ENCODE measurements at regions not wholly inside any gene's neighbourhood (a gene's known extent, or its start where the extent isn't known, plus 50 kb on each side); places are given as distances from the start of the nearest gene placed in this dataset.
"Not testable (repeated sequence)": the region's sequence is repeated elsewhere in the genome, so short reads cannot be mapped to it uniquely, and the experiment has no call there.

DNA sequence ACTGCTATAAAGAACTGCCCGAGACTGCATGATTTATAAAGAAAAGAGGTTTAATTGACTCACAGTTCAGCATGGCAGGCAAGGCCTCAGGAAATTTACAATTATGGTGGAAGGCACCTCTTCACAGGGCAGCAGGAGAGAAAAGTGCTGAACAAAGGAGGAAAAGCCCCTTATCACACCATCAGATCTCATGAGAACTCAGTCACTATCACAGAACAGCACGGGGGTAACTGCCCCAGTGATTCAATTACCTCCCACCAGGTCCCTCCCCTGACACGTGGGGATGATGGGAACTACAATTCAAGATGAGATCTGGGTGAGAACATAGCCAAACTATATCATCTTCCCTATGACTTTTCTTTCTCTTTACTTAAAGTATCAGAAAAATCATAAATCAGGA, 104.0 kb upstream of the SYN3 start:
- POLR2A ChIA-PET = no interaction called here
- CTCF ChIA-PET = no interaction called here
- no peak for DNase-seq

GRCh38 chr22:33160525-33160924, 102.3 kb upstream of the SYN3 start:
- Histone ChIP-seq H3K4me3 (ENCODE audit: low read length) (no peak overlapping the region), H3K27ac (ENCODE audit: low read depth, low read length) (no peak overlapping the region), H3K27me3 (ENCODE audit: insufficient read depth, low read length, poor library complexity, severe bottlenecking) (no peaks in the 10 kb centered on the region), H3K9me3 (ENCODE audit: low read length) (no peaks in the 10 kb centered on the region), H3K36me3 (ENCODE audit: insufficient read depth, low read length) (no peaks in the 10 kb centered on the region), H3K4me1 (ENCODE audit: insufficient read depth, low read length) (no peaks in the 10 kb centered on the region)
- no peaks in the 10 kb centered on the region for H3K36me3 Mint-ChIP-seq
- no peak overlapping the region for H3K4me3 Mint-ChIP-seq
- H3K9me3 Mint-ChIP-seq = peaks cover under 1 to 4% (median 2%) of the 10 kb centered on the region in 5 donors
- ChIA-PET CTCF (no interaction called here), POLR2A (no interaction called here)
- no peak for DNase-seq
- no peaks in the 10 kb centered on the region for H3K4me1 Mint-ChIP-seq
- H3K27ac Mint-ChIP-seq = no peak overlapping the region
- H3K27me3 Mint-ChIP-seq = peaks cover 0 to 5% of the 10 kb centered on the region in 2 donors

More for the DNA sequence above, 104.0 kb upstream of the SYN3 start:
- Mint-ChIP-seq H3K4me1 (no peaks in the 10 kb centered on the region), H3K27me3 (peaks cover 0 to 2% of the 10 kb centered on the region in 2 donors), H3K4me3 (no peak overlapping the region), H3K9me3 (peaks cover 0 to 2% (median 0%) of the 10 kb centered on the region in 5 donors), H3K36me3 (no peaks in the 10 kb centered on the region), H3K27ac (no peak overlapping the region)
- no peak overlapping the region for H3K4me3 ChIP-seq (ENCODE audit: low read length)
- H3K36me3 ChIP-seq (ENCODE audit: insufficient read depth, low read length) = no peaks in the 10 kb centered on the region
- H3K9me3 ChIP-seq (ENCODE audit: low read length) = no peaks in the 10 kb centered on the region
- H3K27me3 ChIP-seq (ENCODE audit: insufficient read depth, low read length, poor library complexity, severe bottlenecking) = no peaks in the 10 kb centered on the region
- no peak overlapping the region for H3K27ac ChIP-seq (ENCODE audit: low read depth, low read length)
- no peaks in the 10 kb centered on the region for H3K4me1 ChIP-seq (ENCODE audit: insufficient read depth, low read length)

DNA sequence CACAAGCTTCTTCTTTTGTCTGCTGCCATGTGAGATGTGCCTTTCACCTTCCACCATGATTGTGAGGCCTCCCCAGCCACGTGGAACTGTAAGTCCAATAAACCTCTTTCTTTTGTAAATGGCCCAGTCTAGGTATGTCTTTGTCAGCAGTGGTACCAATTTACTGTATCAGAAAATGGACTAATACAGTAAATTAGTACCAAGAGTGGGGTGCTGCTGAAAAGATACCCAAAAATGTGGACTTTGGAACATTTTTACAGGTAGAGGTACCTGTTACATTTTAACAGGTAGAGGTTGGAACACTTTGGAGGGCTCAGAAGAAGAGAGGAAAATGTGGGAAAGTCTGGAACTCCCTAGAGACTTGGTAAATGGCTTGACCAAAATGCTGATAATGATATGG, 96.8 kb upstream of the SYN3 start:
- peaks cover 6 to 13% (median 8%) of the 10 kb centered on the region in 5 donors for H3K9me3 Mint-ChIP-seq
- H3K36me3 ChIP-seq (ENCODE audit: insufficient read depth, low read length); DNase-seq; H3K9me3 ChIP-seq (ENCODE audit: low read length); H3K27ac ChIP-seq (ENCODE audit: low read depth, low read length); H3K4me3 Mint-ChIP-seq; POLR2A ChIA-PET; H3K4me1 Mint-ChIP-seq; CTCF ChIA-PET; H3K4me1 ChIP-seq (ENCODE audit: insufficient read depth, low read length); H3K27ac Mint-ChIP-seq; H3K4me3 ChIP-seq (ENCODE audit: low read length); H3K27me3 ChIP-seq (ENCODE audit: insufficient read depth, low read length, poor library complexity, severe bottlenecking); H3K36me3 Mint-ChIP-seq; H3K27me3 Mint-ChIP-seq: not testable (repeated sequence)

DNA sequence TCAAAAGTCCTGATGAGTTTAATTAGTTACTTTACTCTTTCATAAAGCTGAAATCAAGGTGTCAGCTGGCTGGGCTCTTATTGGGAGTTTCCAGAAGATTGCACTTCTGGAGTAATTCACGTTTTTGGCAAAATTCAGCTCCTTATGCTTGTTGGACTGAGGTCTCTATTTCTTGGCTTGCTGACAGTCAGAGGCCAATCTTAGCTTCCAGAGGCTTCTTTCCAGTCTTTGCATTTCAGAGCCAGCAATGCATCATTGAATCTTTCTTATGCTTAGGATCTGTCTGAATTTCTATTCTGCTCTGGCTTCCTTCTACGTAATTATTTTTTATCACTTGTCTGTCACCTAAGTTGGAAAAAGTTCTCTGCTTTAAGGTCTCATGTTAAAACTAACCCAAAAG, 91.4 kb upstream of the SYN3 start:
- ChIA-PET POLR2A (no interaction called here), CTCF (no interaction called here)
- DNase-seq = no peak

DNA sequence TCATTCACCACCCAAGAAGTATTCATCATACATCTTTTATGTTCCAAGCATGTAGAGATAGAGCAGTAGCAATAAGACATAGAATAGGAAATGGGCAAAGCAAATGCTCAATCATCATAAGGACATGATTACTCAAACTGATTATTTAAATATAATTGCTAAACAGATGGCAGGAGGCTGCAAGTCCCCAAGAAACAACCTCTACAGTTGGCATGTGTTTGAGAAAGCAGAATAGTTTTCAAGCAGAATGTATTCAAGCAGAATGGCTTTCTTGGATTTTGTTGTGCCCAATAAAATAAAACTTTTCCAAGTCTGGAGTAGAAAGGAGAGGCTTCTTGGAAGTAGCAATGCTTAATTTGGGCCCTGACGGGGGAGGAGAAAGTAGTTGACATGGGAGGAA, 86.5 kb upstream of the SYN3 start:
- Mint-ChIP-seq H3K4me3 (no peak overlapping the region), H3K9me3 (peaks cover 0 to 6% (median 0%) of the 10 kb centered on the region in 5 donors), H3K27me3 (no peaks in the 10 kb centered on the region), H3K4me1 (no peaks in the 10 kb centered on the region), H3K27ac (no peak overlapping the region), H3K36me3 (no peaks in the 10 kb centered on the region)
- Histone ChIP-seq H3K9me3 (ENCODE audit: low read length) (no peaks in the 10 kb centered on the region), H3K4me3 (ENCODE audit: low read length) (no peak overlapping the region), H3K4me1 (ENCODE audit: insufficient read depth, low read length) (no peaks in the 10 kb centered on the region), H3K27ac (ENCODE audit: low read depth, low read length) (no peak overlapping the region), H3K27me3 (ENCODE audit: insufficient read depth, low read length, poor library complexity, severe bottlenecking) (no peaks in the 10 kb centered on the region), H3K36me3 (ENCODE audit: insufficient read depth, low read length) (no peaks in the 10 kb centered on the region)
- POLR2A ChIA-PET = no interaction called here
- CTCF ChIA-PET = no interaction called here
- DNase-seq = no peak

More for the DNA sequence above, 91.4 kb upstream of the SYN3 start:
- Histone ChIP-seq H3K27ac (ENCODE audit: low read depth, low read length) (no peak overlapping the region), H3K4me3 (ENCODE audit: low read length) (no peak overlapping the region), H3K36me3 (ENCODE audit: insufficient read depth, low read length) (no peaks in the 10 kb centered on the region), H3K27me3 (ENCODE audit: insufficient read depth, low read length, poor library complexity, severe bottlenecking) (no peaks in the 10 kb centered on the region), H3K4me1 (ENCODE audit: insufficient read depth, low read length) (no peaks in the 10 kb centered on the region), H3K9me3 (ENCODE audit: low read length) (no peaks in the 10 kb centered on the region)
- H3K9me3 Mint-ChIP-seq = peaks cover 0 to 5% (median 3%) of the 10 kb centered on the region in 5 donors
- no peaks in the 10 kb centered on the region for H3K36me3 Mint-ChIP-seq
- no peak overlapping the region for H3K4me3 Mint-ChIP-seq
- H3K27me3 Mint-ChIP-seq = no peaks in the 10 kb centered on the region
- H3K27ac Mint-ChIP-seq = no peak overlapping the region
- no peaks in the 10 kb centered on the region for H3K4me1 Mint-ChIP-seq

DNA sequence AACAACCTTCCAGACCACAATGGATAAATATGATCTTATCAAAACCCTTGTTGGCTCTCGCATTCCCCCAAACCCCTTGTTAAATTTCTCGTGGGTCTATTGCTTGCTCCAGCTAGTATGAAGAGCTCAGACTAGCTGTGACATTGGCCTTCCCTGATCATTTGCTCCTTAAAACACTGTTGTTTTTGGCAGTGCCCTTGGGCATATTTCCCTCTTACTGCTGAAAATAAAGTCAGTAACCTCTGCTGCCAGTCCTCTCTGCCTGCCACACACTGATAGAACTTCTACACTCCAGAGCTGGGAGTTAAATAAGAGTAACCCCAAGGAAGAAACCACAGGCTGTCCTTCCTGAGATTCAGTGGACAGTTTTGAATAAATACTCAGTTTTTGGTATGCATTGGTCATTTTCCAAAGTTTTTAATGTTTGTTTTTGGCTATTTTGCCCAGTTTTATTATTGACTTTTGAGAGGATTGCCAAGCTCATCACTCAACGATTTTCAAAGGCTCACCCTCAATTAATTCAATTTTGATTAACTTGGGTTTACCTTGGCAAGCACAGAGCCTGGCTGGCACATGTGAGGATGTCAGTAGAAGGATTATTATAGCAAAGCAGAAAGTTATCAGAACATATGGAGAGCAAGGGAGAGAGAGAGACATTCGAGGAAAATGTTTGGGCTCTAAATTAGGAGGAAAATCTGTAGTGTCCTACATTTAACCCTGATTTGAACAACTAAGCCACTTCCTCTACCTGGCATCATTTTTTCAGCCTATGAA, 84.3 kb upstream of the SYN3 start:
- Mint-ChIP-seq H3K36me3 (no peaks in the 10 kb centered on the region), H3K27me3 (peaks cover 0 to 1% of the 10 kb centered on the region in 2 donors), H3K9me3 (peaks cover 0 to 7% (median 4%) of the 10 kb centered on the region in 5 donors), H3K4me3 (no peak overlapping the region), H3K4me1 (no peaks in the 10 kb centered on the region), H3K27ac (no peak overlapping the region)
- ChIA-PET POLR2A (no interaction called here), CTCF (no interaction called here)
- DNase-seq = no peak
- no peak overlapping the region for H3K27ac ChIP-seq (ENCODE audit: low read depth, low read length)
- H3K4me1 ChIP-seq (ENCODE audit: insufficient read depth, low read length) = no peaks in the 10 kb centered on the region
- no peaks in the 10 kb centered on the region for H3K9me3 ChIP-seq (ENCODE audit: low read length)
- H3K4me3 ChIP-seq (ENCODE audit: low read length) = no peak overlapping the region
- no peaks in the 10 kb centered on the region for H3K27me3 ChIP-seq (ENCODE audit: insufficient read depth, low read length, poor library complexity, severe bottlenecking)
- H3K36me3 ChIP-seq (ENCODE audit: insufficient read depth, low read length) = no peaks in the 10 kb centered on the region

GRCh38 chr22:33139937-33140336, 81.8 kb upstream of the SYN3 start:
- H3K4me1 Mint-ChIP-seq = no peaks in the 10 kb centered on the region
- peaks cover 0 to 15% (median 9%) of the 10 kb centered on the region in 5 donors for H3K9me3 Mint-ChIP-seq
- H3K27me3 ChIP-seq (ENCODE audit: insufficient read depth, low read length, poor library complexity, severe bottlenecking) = no peaks in the 10 kb centered on the region
- H3K36me3 ChIP-seq (ENCODE audit: insufficient read depth, low read length) = no peaks in the 10 kb centered on the region
- no peaks in the 10 kb centered on the region for H3K36me3 Mint-ChIP-seq
- H3K27me3 Mint-ChIP-seq = peaks cover 0 to 1% of the 10 kb centered on the region in 2 donors
- no peak overlapping the region for H3K27ac Mint-ChIP-seq
- H3K9me3 ChIP-seq (ENCODE audit: low read length) = no peaks in the 10 kb centered on the region
- ChIA-PET POLR2A (no interaction called here), CTCF (no interaction called here)
- DNase-seq = no peak
- no peaks in the 10 kb centered on the region for H3K4me1 ChIP-seq (ENCODE audit: insufficient read depth, low read length)
- no peak overlapping the region for H3K4me3 ChIP-seq (ENCODE audit: low read length)
- no peak overlapping the region for H3K27ac ChIP-seq (ENCODE audit: low read depth, low read length)
- no peak overlapping the region for H3K4me3 Mint-ChIP-seq

- H3K27me3 Mint-ChIP-seq, POLR2A ChIA-PET: not testable (repeated sequence)
Measured at GRCh38 chr22:33138333-33138732, 80.2 kb upstream of the SYN3 start.

More at GRCh38 chr22:33138333-33138732, 80.2 kb upstream of the SYN3 start:
- CTCF ChIA-PET; H3K27me3 ChIP-seq (ENCODE audit: insufficient read depth, low read length, poor library complexity, severe bottlenecking); H3K9me3 ChIP-seq (ENCODE audit: low read length); DNase-seq; H3K4me3 Mint-ChIP-seq; H3K4me3 ChIP-seq (ENCODE audit: low read length); H3K27ac Mint-ChIP-seq; H3K4me1 Mint-ChIP-seq; H3K36me3 ChIP-seq (ENCODE audit: insufficient read depth, low read length); H3K4me1 ChIP-seq (ENCODE audit: insufficient read depth, low read length); H3K36me3 Mint-ChIP-seq; H3K27ac ChIP-seq (ENCODE audit: low read depth, low read length): not testable (repeated sequence)
- peaks cover 3 to 15% (median 9%) of the 10 kb centered on the region in 5 donors for H3K9me3 Mint-ChIP-seq

All from CD8-positive, alpha-beta memory T cell (primary cell).